C1 segment of cervical spinal cord (tissue), 14 donors: ENCODE measurements at regions not wholly inside any gene's neighbourhood (a gene's known extent, or its start where the extent isn't known, plus 50 kb on each side); places are given as distances from the start of the nearest gene placed in this dataset.
A peak's percentile ranks its signal among the peaks of the same experiment; 100 is the strongest.
"Not testable (repeated sequence)": the region's sequence is repeated elsewhere in the genome, so short reads cannot be mapped to it uniquely, and the experiment has no call there.

ENCODE experiments used
- DNase-seq, 14 donors: peaks; one replicate each; lab custom pipeline; 2025; lab: John Stamatoyannopoulos, UW

DNA sequence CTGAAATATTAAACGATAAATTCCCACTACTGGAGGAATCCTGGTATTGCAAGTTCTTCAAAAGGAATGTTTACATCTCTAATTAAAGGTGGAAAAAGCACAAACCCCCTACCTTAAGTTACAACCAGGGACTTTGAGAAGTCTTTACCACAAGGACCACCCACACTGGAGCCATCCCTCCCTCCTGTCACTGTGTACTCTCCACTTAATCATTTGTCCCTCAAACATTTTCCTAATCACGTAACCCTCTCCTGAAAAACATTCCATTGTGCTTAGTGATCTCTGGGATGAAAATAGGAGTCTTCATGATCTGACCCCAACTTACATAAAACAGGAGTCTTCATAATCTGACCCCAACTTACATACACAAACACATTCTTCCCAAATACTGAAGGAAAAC, 85.7 kb downstream of the SUCLG1 start:
- no peak for DNase-seq

DNA sequence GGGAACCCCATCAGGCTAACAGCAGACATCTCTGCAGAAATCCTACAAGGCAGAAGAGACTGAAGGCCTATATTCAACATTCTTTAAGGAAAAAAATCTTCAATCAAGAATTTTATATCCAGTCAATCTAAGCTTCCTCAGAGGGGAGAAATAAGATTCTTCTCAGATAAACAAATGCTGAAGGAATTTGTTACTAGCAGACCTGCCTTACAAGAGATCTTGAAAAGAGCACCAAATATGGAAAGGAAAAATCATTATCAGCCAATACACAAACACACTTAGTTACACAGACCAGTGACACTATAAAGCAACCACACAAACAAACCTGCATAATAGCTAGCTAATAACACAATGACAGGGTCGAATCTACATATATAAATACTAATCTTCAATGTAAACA, 96.5 kb downstream of the SUCLG1 start:
- no peak for DNase-seq

DNA sequence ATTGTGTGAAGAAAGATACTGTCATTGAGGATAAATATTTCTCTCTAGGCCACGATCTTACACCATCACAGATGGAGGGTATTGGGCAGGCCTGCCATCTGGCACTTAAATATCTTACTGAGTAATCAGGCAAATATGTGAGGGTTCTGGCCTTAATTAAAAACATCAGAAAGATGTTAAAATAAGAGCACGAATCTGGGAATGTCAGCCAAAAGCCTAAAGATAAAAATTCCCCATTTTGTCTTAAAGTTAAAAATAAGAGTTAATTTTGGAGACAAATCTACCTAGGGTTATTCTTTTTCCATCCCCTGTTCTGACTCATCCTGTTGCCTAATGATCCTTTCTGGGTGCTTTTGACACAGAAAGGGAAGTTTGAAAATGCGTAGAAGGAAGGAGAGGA, 121.0 kb downstream of the SUCLG1 start:
- DNase-seq: no peak

GRCh38 chr2:84327645-84328249, 131.3 kb downstream of the SUCLG1 start:
- no peak for DNase-seq

DNA sequence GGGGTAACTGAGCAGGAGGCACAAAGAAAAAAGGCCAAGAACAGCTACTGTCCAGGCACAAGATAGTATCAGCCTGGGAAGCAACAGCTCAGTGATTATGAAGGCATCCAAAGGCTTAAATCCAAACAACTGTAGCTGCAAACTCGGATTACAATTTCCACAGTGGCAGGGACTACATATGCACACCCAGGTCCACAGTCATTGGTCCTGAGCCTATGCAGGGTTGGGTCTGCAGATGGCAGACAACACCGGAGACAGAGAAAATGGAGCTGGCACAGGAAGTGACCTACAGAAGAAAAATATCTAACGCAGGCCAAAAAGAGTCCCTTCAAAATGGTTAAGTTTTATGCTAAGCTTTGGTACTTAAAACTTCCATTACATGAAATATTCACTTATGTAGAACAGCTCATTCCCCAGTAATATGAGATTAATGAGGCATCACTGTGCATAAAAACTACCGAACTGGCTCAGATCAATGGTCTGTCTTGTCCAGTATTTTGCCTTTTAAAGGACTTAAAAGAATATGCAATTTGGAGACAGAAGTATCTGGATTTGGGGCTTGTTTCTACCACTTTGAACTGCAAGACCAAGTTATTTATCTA, 132.1 kb downstream of the SUCLG1 start:
- DNase-seq: no peak

DNA sequence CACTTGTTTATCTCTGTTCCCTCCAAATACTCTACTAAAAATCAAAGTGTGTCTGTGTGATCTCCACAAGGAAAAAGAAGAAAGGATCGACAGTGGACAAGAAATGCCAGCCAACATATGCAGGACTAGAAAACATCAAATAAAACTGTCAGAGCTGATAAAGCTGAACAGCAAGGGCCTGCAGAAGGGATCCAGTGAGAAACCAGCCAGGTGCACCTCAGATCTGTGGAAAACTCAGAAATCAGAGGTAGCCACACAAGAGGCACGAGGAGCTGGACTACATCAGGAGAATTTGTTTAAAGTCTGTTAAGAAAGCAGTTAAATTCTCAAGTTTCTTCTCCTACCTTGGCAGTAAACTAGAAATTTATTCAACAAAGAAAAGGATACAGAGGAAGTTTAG, 135.2 kb downstream of the SUCLG1 start:
- DNase-seq: no peak

DNA sequence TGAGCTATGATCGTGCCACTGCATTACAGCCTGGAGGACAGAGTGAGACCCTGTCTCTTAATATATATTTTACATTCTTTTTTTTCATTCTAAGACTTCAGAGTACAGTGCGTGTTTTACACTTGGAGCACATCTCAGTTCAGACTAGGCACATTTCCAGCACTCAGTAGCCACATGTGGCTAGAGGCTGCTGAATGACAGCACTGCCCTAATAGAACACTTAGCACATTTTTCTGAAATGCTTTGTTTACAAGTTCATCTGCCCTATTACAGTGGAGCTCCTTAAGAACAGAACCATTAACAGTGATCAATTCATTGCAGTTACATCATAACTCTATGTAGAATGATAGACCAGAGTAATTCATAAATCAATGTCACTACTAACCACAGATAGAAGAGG, 138.1 kb downstream of the SUCLG1 start:
- no peak for DNase-seq

DNA sequence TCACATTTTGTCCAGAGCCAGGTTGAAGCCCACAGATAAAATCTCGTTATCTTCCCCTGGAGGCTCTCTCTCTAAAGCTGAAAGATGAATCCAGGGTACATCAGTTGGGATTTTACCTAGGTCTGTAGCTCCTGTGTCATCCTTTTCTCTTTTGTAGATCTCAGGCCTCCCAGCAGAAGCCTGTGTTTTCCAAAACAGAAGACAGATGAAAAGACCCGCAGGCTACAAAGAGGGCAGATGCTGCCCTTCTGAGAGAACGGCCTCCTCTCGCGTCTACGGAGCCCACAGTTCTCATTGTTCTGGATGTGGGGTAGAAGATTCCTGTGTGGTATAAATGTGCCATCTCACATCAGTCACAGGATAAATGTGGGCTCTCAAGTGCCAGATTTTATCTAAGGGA, 139.5 kb downstream of the SUCLG1 start:
- no peak for DNase-seq

DNA sequence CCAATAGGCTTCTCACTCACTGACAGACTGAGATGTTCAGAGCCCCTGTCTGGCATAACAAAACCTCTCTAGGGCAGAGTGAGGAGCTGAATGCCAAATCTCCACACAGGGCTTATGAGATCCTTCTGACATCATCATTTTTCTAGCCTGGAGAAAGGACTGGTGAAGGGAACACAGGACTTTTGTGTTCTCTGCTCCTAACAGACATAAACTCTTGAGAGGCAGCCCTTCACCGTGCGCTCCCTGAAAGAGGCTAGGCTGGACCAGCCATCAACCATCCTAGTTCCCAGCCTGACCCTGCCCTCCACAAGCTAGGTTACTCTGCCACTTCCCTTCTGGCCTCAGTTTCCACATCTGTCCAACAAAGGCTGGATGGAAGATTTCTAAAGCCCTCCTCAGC, 141.9 kb downstream of the SUCLG1 start:
- DNase-seq: no peak

DNA sequence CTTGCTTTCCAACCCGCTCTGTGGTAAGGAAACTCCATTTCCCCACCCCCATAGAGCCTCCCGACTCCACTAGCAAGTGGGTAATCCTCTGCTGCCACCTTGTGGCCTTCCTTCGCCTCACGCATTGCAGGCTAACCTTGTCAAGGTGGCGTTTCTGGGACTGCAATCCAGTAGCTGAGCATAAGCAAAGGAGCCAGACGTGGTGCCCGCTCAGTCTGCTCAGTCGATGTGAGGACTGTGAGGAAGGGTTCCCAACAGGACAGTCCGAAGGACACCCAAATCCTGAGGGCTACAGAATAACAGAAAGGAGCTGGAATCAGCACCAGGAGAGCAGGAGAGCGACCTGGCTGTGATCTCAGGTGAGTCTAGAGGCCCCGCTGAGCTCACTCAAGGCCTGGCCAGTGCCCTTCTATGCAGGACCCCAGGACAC, 144.2 kb downstream of the SUCLG1 start:
- DNase-seq: peak in 10 of 14 donors; percentile 11 to 74 (median 45)

GRCh38 chr2:84314250-84314649, 144.8 kb downstream of the SUCLG1 start:
- no peak for DNase-seq

DNA sequence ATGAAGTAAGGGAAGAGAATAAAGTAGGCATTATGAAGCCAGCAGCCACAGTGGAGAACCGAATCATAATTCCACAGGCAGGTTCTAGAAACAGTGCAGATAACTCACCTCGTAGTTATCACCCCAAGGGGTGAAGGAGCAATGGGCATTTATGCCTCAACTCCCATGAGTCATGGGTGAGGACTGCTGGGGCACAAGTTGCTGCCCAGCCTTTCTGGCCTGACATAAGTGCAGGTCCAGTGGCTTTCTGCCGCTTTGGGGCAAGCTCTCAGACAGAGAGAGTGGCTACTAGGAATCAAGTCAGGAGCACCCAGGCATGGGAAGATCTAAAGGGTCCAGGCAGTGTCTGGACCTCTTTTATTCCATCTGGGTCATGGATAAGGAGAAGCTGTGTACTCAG, 149.8 kb downstream of the SUCLG1 start:
- no peak for DNase-seq

- DNase-seq: no peak
These were observed 152.7 kb downstream of the SUCLG1 start for GRCh38 chr2:84306361-84306760.

DNA sequence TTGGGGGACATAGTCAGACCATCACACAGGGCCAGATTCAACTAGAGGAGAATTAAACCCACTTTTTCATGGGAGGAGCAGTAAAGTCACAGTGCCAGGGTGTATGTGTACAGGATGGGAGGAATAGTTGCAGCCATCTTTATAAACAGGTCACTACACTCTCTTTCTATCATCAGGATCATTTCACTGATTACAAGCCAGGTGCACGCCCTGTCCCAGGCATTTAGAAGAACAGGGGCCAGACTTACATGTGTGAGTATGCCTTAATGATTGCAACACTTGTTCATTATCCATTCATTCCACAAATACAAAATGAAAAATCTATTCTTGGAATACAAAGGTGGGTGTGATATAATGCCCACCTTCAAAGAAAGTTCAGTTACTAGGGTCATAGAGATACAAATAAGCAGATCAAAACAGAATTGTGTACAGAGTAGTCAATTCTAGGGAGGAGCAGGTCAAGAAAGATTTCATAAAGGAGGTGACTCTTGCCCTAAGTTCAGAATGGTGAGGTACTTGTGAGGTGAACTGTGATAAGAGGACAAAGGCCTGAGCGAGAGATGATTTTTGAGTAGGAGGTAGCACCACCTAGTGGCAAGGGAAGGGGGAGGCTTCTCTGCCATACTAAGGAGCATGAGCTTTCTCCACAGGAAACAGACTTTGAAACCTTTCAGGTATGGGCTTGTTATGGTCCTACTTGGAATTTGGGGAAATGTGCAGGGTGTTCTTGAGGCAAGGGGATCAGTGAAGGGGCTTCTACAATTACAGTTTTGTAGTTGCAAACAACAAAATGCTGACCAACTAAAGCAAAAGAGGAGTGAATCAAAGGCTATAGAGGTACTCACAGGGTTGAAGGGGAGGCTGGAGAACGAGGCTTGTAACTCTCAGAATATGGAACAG, 156.3 kb downstream of the SUCLG1 start:
- DNase-seq: peak in 6 of 14 donors; percentile 6 to 60 (median 12)

- DNase-seq: no peak
These were observed 157.4 kb downstream of the SUCLG1 start for GRCh38 chr2:84301717-84302116.

DNA sequence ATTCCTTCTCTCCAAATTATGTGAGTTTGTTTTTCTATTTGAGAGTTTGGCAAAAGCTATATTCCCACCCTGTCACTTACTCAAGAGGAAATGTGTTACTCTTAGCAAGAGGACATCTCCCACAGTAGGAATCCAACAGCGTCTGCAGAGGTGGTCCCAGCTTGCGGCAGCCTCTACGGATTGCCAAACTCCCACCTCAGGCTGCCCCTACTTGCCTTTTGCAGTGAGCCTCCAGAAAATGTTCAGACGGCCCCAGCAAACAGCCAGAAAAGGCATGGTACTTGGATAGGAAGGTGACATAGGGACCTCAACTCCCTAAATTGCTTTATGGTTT, 158.4 kb downstream of the SUCLG1 start:
- DNase-seq: no peak

DNA sequence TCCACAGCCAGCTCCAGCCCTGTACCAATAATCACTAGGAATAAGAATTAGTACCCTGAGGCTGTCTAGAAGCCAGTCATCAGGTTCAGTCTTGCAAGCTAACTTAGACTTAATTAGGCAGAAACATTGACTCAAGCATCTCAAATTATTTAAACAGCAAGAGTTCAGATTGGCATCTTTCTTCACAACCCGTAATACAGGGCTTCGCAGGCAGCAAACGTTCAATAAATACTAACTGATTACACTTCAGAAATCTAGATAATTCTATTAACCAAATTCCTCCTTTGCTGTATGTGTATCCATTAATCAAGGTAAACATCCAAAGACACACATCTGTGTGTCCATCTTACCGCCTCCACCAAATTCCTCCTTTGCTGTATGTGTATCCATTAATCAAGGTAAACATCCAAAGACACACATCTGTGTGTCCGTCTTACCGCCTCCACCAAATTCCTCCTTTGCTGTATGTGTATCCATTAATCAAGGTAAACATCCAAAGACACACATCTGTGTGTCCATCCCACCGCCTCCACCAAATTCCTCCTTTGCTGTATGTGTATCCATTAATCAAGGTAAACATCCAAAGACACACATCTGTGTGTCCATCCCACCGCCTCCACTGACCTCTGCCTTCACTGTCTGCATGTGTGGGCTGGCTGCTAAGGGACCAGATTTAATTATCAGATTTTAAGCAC, 158.9 kb downstream of the SUCLG1 start:
- DNase-seq: not testable (repeated sequence)

- no peak for DNase-seq
These were observed 159.8 kb downstream of the SUCLG1 start for GRCh38 chr2:84299211-84299775.

DNA sequence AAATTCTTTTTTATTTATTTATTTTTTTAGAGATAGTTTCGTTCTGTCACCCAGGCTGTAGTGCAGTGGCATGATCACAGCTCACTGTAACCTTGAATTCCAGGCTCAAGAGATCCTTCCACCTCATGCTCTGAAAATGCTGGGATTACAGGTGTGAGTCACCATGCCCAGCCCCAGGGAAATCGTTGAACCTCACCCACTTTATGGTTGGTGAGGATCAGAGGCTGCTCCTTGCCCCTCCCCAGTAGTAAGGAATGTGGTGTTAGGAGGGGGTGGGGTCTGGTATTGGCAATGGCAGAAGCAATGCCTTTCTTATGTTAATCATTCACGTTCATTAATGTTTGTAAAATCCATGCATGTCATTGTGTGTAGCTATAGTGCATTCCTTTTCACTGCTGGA, 161.9 kb downstream of the SUCLG1 start:
- no peak for DNase-seq

DNA sequence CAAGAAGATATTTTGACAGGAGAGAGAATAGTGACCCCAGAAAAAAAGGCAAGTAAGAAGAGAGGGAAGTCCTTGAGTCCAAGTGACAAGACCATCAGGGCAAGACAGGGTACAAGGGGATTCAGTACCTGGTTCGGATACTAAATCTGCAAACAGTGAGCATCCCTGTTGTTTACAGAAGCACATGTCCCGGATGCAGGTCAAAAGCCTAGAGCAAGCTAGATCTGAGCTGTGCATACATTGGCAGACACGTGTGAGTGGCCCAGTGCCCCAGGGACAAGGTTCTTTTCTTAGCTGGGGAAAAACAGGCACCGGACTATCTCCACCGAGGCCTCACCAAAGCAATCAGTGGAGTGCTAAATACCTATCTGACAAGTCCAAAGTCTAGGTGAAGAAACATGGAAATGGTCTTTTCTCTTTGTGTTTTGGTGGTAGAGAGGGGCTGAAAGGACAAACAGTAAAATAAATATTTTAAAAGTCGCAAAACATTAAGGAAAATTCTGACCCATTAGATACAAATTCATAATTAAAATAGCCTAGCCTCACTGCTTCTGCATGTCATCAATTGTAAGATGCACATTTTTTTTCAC, 165.2 kb downstream of the SUCLG1 start:
- no peak for DNase-seq

DNA sequence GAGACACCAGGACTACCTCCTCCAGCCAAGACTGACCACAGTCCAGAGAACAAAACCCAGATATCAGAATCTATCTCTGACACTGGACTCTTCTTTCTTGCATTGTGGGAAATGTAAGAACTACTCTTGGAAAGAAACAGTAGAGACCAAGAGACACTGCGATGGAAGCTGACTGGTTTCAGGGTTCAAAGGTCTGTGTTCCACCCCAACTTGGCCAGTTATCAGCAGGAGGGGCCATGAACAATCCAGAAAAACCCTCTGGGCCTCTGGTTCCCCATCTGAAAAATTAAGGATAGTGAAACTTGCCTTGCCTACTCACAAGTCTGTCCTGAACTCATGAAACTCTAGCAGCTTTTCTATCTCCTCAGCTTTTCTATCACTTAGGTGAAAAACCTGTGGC, 166.5 kb downstream of the SUCLG1 start:
- no peak for DNase-seq

- DNase-seq: no peak
These were observed 168.5 kb downstream of the SUCLG1 start for GRCh38 chr2:84290537-84290936.
